Lung (tissue), 11 donors: ENCODE measurements at regions not wholly inside any gene's neighbourhood (a gene's known extent, or its start where the extent isn't known, plus 50 kb on each side); places are given as distances from the start of the nearest gene placed in this dataset.

Source experiments
- ATAC-seq: fragments of 200-7000 bp; cut with Tn5 transposase; one replicate; pipeline ENCODE4 v1.9.1; 2020; ENCODE audit warnings: moderate number of reproducible peaks; ENCODE audit not compliant: insufficient read depth, low FRiP score
- DNase-seq, 3 donors: peaks; one replicate each; pipeline ENCODE4 v3.0.0-alpha.2; 2013 to 2017
- H3K27ac ChIP-seq, 2 donors: one replicate each; pipeline ENCODE4 v1.5.1; 2013; ENCODE audit warnings: mild to moderate bottlenecking in 2 of 2, moderate library complexity in 2 of 2, control low read depth in 1 of 2, inconsistent platforms in 1 of 2, low read depth in 1 of 2, low read length in 1 of 2
- H3K27me3 ChIP-seq, 3 donors: one replicate each; pipeline ENCODE4 v1.5.1; 2013; ENCODE audit warnings: low read length in 2 of 3; ENCODE audit not compliant: control insufficient read depth in 3 of 3, insufficient read depth in 3 of 3
- H3K36me3 ChIP-seq, 4 donors: one replicate each; pipeline ENCODE4 v1.5.1; 2013; ENCODE audit warnings: low read length in 4 of 4, mild to moderate bottlenecking in 1 of 4, moderate library complexity in 1 of 4; ENCODE audit not compliant: control insufficient read depth in 4 of 4, insufficient read depth in 4 of 4
- H3K4me1 ChIP-seq, 5 donors: one replicate each; pipeline ENCODE4 v1.5.1; 2013; ENCODE audit warnings: low read length in 5 of 5, mild to moderate bottlenecking in 2 of 5, moderate library complexity in 1 of 5; ENCODE audit not compliant: control insufficient read depth in 5 of 5, insufficient read depth in 5 of 5
- H3K4me3 ChIP-seq: one replicate; pipeline ENCODE4 v1.5.1; 2013; ENCODE audit warnings: mild to moderate bottlenecking, control low read depth, moderate library complexity
- H3K9ac ChIP-seq, 2 donors: one replicate each; pipeline ENCODE4 v1.5.1; 2013; ENCODE audit warnings: low read length in 2 of 2, control low read depth in 1 of 2; ENCODE audit not compliant: insufficient read depth in 1 of 2
- H3K9me3 ChIP-seq, 4 donors: one replicate each; pipeline ENCODE4 v1.5.1; 2013; ENCODE audit warnings: low read length in 3 of 4, mild to moderate bottlenecking in 1 of 4, moderate library complexity in 1 of 4; ENCODE audit not compliant: control insufficient read depth in 4 of 4, insufficient read depth in 3 of 4
- WGBS, 2 donors: extraction: QIAGEN DNeasy Blood & Tissue Kit; methylation state at CpG; one replicate each; pipeline ENCODE4 v1.1.7; 2013; 5-methylcytosine and 5-hydroxymethylcytosine counted together
- TF ChIP-seq, protein P1 (sequence below): IDR thresholded peaks from 2 replicates; pipeline ENCODE4 v1.5.1; 2012; ENCODE audit warnings: mild to moderate bottlenecking; ENCODE audit errors: control extremely low read depth, extremely low read depth
- donor health status: control.
- donor health status: control.
- donor health status: Bipolar disorder and iron deficiency.
- donor health status: healthy.
- donor health status: DM: yes; HTN: yes; CAD: no.

GRCh38 chr4:19230906-19231545 is 1020.7 kb upstream of the SLIT2 start:
- Histone ChIP-seq H3K27me3 (no peaks in the 10 kb centered on the region), H3K4me1 (no peaks in the 10 kb centered on the region), H3K36me3 (no peaks in the 10 kb centered on the region), H3K9ac (no peak overlapping the region), H3K27ac (no peak overlapping the region), H3K9me3 (no peaks in the 10 kb centered on the region), H3K4me3 (no peak overlapping the region)
- WGBS, 2 donors: 88 to 94% methylated on average over 3 of the region's 3 CpGs
- ATAC-seq (no peak), DNase-seq (no peak)
- TF ChIP-seq, protein P1, sequence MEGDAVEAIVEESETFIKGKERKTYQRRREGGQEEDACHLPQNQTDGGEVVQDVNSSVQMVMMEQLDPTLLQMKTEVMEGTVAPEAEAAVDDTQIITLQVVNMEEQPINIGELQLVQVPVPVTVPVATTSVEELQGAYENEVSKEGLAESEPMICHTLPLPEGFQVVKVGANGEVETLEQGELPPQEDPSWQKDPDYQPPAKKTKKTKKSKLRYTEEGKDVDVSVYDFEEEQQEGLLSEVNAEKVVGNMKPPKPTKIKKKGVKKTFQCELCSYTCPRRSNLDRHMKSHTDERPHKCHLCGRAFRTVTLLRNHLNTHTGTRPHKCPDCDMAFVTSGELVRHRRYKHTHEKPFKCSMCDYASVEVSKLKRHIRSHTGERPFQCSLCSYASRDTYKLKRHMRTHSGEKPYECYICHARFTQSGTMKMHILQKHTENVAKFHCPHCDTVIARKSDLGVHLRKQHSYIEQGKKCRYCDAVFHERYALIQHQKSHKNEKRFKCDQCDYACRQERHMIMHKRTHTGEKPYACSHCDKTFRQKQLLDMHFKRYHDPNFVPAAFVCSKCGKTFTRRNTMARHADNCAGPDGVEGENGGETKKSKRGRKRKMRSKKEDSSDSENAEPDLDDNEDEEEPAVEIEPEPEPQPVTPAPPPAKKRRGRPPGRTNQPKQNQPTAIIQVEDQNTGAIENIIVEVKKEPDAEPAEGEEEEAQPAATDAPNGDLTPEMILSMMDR: no peak

- Histone ChIP-seq H3K9ac (no peak overlapping the region), H3K9me3 (no peaks in the 10 kb centered on the region), H3K27me3 (no peaks in the 10 kb centered on the region), H3K36me3 (no peaks in the 10 kb centered on the region), H3K4me1 (no peaks in the 10 kb centered on the region), H3K27ac (no peak overlapping the region), H3K4me3 (no peak overlapping the region)
- 61 to 66% methylated on average over 4 of the region's 4 CpGs for WGBS, 2 donors
- DNase-seq: no peak
- TF ChIP-seq, protein P1: no peak
- ATAC-seq: no peak
These were observed 1024.0 kb upstream of the SLIT2 start for GRCh38 chr4:19227701-19228100.

GRCh38 chr4:19224820-19225219 is 1026.9 kb upstream of the SLIT2 start:
- H3K4me3 ChIP-seq: no peak overlapping the region
- no peaks in the 10 kb centered on the region for H3K9me3 ChIP-seq
- H3K9ac ChIP-seq: no peak overlapping the region
- no peak overlapping the region for H3K27ac ChIP-seq
- WGBS, 2 donors: 19 to 23% methylated on average over 2 of the region's 2 CpGs
- H3K36me3 ChIP-seq: no peaks in the 10 kb centered on the region
- TF ChIP-seq, protein P1: no peak
- H3K27me3 ChIP-seq: no peaks in the 10 kb centered on the region
- peak in 2 of 3 donors; percentile 65 to 70 for DNase-seq
- no peak for ATAC-seq
- H3K4me1 ChIP-seq: no peaks in the 10 kb centered on the region

GRCh38 chr4:19216476-19216875 is 1035.2 kb upstream of the SLIT2 start:
- no peaks in the 10 kb centered on the region for H3K36me3 ChIP-seq
- no peak overlapping the region for H3K4me3 ChIP-seq
- H3K27me3 ChIP-seq: no peaks in the 10 kb centered on the region
- no peaks in the 10 kb centered on the region for H3K4me1 ChIP-seq
- ATAC-seq: no peak
- WGBS, 2 donors: 91 to 94% methylated on average over 3 of the region's 3 CpGs
- no peak overlapping the region for H3K9ac ChIP-seq
- no peak overlapping the region for H3K27ac ChIP-seq
- TF ChIP-seq, protein P1: no peak
- DNase-seq: no peak
- no peaks in the 10 kb centered on the region for H3K9me3 ChIP-seq
